Activated B cell treated with CpG ODN at 0.5 μM for 24 hours (primary cell): ENCODE measurements at regions not wholly inside any gene's neighbourhood (a gene's known extent, or its start where the extent isn't known, plus 50 kb on each side); places are given as distances from the start of the nearest gene placed in this dataset.
A peak's percentile ranks its signal among the peaks of the same experiment; 100 is the strongest.
"Not testable (repeated sequence)": the region's sequence is repeated elsewhere in the genome, so short reads cannot be mapped to it uniquely, and the experiment has no call there.

ENCODE experiments used
- ATAC-seq: fragments of 200-7000 bp; cut with Tn5 transposase; one replicate; pipeline ENCODE4 v1.10.0; 2021; ENCODE audit warnings: low read depth, mild to moderate bottlenecking, moderate library complexity
- CTCF ChIA-PET: fragments of 350-600 bp; sonication (Branson Sonifier 250); formaldehyde crosslinking; loops from one replicate; lab custom pipeline; 2021; ENCODE audit warnings: antibody characterized with exemption; lab: Charles Lee
- POLR2A ChIA-PET: fragments of 350-600 bp; sonication (Branson Sonifier 250); formaldehyde crosslinking; loops from one replicate; lab custom pipeline; 2021; ENCODE audit warnings: antibody characterized with exemption; lab: Charles Lee
- DNase-seq: peaks from one replicate; pipeline ENCODE4 v3.0.0; 2022
- H3K27ac Mint-ChIP-seq: one replicate; pipeline ENCODE4 v1.8.0; 2020; ENCODE audit warnings: mixed read lengths
- H3K27me3 Mint-ChIP-seq: one replicate; pipeline ENCODE4 v1.8.0; 2021; ENCODE audit warnings: mixed read lengths
- H3K36me3 Mint-ChIP-seq: one replicate; pipeline ENCODE4 v1.8.0; 2021; ENCODE audit warnings: low read depth, mixed read lengths
- H3K4me1 Mint-ChIP-seq: one replicate; pipeline ENCODE4 v1.8.0; 2021; ENCODE audit warnings: mixed read lengths
- H3K4me3 Mint-ChIP-seq: one replicate; pipeline ENCODE4 v1.8.0; 2020; ENCODE audit warnings: mild to moderate bottlenecking, mixed read lengths
- H3K9me3 Mint-ChIP-seq: one replicate; pipeline ENCODE4 v1.8.0; 2020; ENCODE audit warnings: mixed read lengths
- CTCF ChIP-seq: fragments of 200-600 bp; IDR thresholded peaks from one replicate; pipeline ENCODE4 v1.8.0; 2022; ENCODE audit warnings: antibody characterized with exemption, mild to moderate bottlenecking
- intact Hi-C: fragments of 100-400 bp; cut with micrococcal nuclease; formaldehyde crosslinking; loops from one replicate; pipeline ENCODE4 v1.15.1; 2024

GRCh38 chr10:45243261-45243660, 72.1 kb downstream of the OR13A1 start:
- DNase-seq (no peak), ATAC-seq (no peak)
- intact Hi-C loops, result no loop called here
- Mint-ChIP-seq H3K27ac (no peak overlapping the region), H3K9me3 (no peaks in the 10 kb centered on the region), H3K4me1 (no peaks in the 10 kb centered on the region), H3K4me3 (no peak overlapping the region), H3K36me3 (no peaks in the 10 kb centered on the region), H3K27me3 (no peaks in the 10 kb centered on the region)
- ChIA-PET CTCF (interaction anchor here (1.3 kb wide), 1 partner anchor 8 kb away, joined by 5 read pairs; no protein-coding TSS in a partner anchor), POLR2A (no interaction called here)
- TF ChIP-seq CTCF, result no peak

GRCh38 chr10:45246522-45246921, 68.9 kb downstream of the OR13A1 start:
- TF ChIP-seq CTCF, result no peak
- intact Hi-C loops, result no loop called here
- H3K27me3 Mint-ChIP-seq, result peaks cover 2% of the 10 kb centered on the region
- ChIA-PET POLR2A (no interaction called here), CTCF (no interaction called here)
- no peaks in the 10 kb centered on the region for H3K36me3 Mint-ChIP-seq
- ATAC-seq (no peak), DNase-seq (no peak)
- no peak overlapping the region for H3K27ac Mint-ChIP-seq
- H3K4me3 Mint-ChIP-seq, result no peak overlapping the region
- H3K9me3 Mint-ChIP-seq, result no peaks in the 10 kb centered on the region
- H3K4me1 Mint-ChIP-seq, result peaks cover 15% of the 10 kb centered on the region

- peak; percentile 42 for DNase-seq
- Mint-ChIP-seq H3K4me3 (peak overlapping the region; percentile 85), H3K36me3 (no peaks in the 10 kb centered on the region), H3K27ac (peak overlapping the region; percentile 91), H3K9me3 (no peaks in the 10 kb centered on the region), H3K27me3 (peaks cover 2% of the 10 kb centered on the region), H3K4me1 (peaks cover 26% of the 10 kb centered on the region)
- ChIA-PET POLR2A (interaction anchor here (0.6 to 1.3 kb wide), 8 partner anchors 125 to 779 kb away, joined by 3 to 26 read pairs (median 6); partner anchors contain the start of genes WASHC2C and ZFAND4), CTCF (interaction anchor here (0.6 to 2.1 kb wide), 20 partner anchors 9 to 779 kb away, joined by 3 to 25 read pairs (median 4); partner anchors contain the start of genes WASHC2C and ZFAND4)
- intact Hi-C loops, result loop anchor here (1.0 to 5.0 kb wide), 6 partner anchors 121 to 779 kb away; partner anchors contain the start of gene WASHC2C
- TF ChIP-seq CTCF, result peak; percentile 81
- ATAC-seq, result peak; percentile 84
Measured at GRCh38 chr10:45249978-45250693, 65.3 kb downstream of the OR13A1 start.

GRCh38 chr10:45250694-45251075, 64.7 kb downstream of the OR13A1 start:
- ChIA-PET POLR2A (interaction anchor here (0.6 to 1.3 kb wide), 6 partner anchors 125 to 476 kb away, joined by 3 to 26 read pairs (median 5); partner anchors contain the start of genes WASHC2C and ZFAND4), CTCF (interaction anchor here (0.6 to 2.1 kb wide), 18 partner anchors 9 to 778 kb away, joined by 3 to 25 read pairs (median 4); partner anchors contain the start of genes WASHC2C and ZFAND4)
- not testable (repeated sequence) for ATAC-seq, H3K9me3 Mint-ChIP-seq, H3K27me3 Mint-ChIP-seq, DNase-seq, H3K36me3 Mint-ChIP-seq
- intact Hi-C loops, result loop anchor here (1.0 to 5.0 kb wide), 7 partner anchors 120 to 778 kb away; partner anchors contain the start of gene WASHC2C
- Mint-ChIP-seq H3K27ac (peak overlapping the region; percentile 91), H3K4me1 (peaks cover 26% of the 10 kb centered on the region), H3K4me3 (peak overlapping the region; percentile 85)
